ENCODE measurements at regions not wholly inside any gene's neighbourhood (a gene's known extent, or its start where the extent isn't known, plus 50 kb on each side); places are given as distances from the start of the nearest gene placed in this dataset.

GRCh38 chr11:131295986-131296385 lies 74.4 kb upstream of the NTM start:
- WGBS, 2 donors = 67 to 78% methylated on average over 5 of the region's 5 CpGs

GRCh38 chr11:131297441-131297840 lies 73.0 kb upstream of the NTM start:
- intact Hi-C loops (cut with DNase I) = no loop called here
- no peak for DNase-seq
- no peak for TF ChIP-seq POLR2A (IDR thresholded peaks at IDR 0.05)
- no peak for TF ChIP-seq CTCF (IDR thresholded peaks at IDR 0.05)
- H3K4me3 ChIP-seq = no peak overlapping the region
- no peaks in the 10 kb centered on the region for H3K9me3 ChIP-seq
- H3K36me3 ChIP-seq = no peaks in the 10 kb centered on the region
- WGBS, 2 donors = 74 to 81% methylated on average over 6 of the region's 6 CpGs
- H3K4me1 ChIP-seq = no peaks in the 10 kb centered on the region
- H3K27me3 ChIP-seq = peaks cover 0 to 8% (median 0%) of the 10 kb centered on the region in 4 donors
- H3K27ac ChIP-seq = no peak overlapping the region

More at GRCh38 chr11:131295986-131296385, 74.4 kb upstream of the NTM start:
- no peaks in the 10 kb centered on the region for H3K4me1 ChIP-seq
- intact Hi-C loops (cut with DNase I) = no loop called here
- TF ChIP-seq POLR2A (IDR thresholded peaks at IDR 0.05) (no peak), CTCF (IDR thresholded peaks at IDR 0.05) (no peak)
- no peak overlapping the region for H3K27ac ChIP-seq
- no peak overlapping the region for H3K4me3 ChIP-seq
- no peak for DNase-seq
- no peaks in the 10 kb centered on the region for H3K9me3 ChIP-seq
- no peaks in the 10 kb centered on the region for H3K36me3 ChIP-seq
- peaks cover 0 to 8% (median 0%) of the 10 kb centered on the region in 4 donors for H3K27me3 ChIP-seq

GRCh38 chr11:131299598-131300438 lies 70.6 kb upstream of the NTM start:
- Histone ChIP-seq H3K4me3 (no peak overlapping the region), H3K27ac (no peak overlapping the region), H3K36me3 (no peaks in the 10 kb centered on the region), H3K4me1 (no peaks in the 10 kb centered on the region), H3K9me3 (no peaks in the 10 kb centered on the region), H3K27me3 (peaks cover 0 to 8% (median 0%) of the 10 kb centered on the region in 4 donors)
- TF ChIP-seq POLR2A (IDR thresholded peaks at IDR 0.05) (no peak), CTCF (IDR thresholded peaks at IDR 0.05) (no peak)
- no peak for DNase-seq
- intact Hi-C loops (cut with DNase I) = no loop called here
- WGBS, 2 donors = 48 to 55% methylated on average over 13 of the region's 13 CpGs

- no peak overlapping the region for H3K4me3 ChIP-seq
- no peak for TF ChIP-seq POLR2A (IDR thresholded peaks at IDR 0.05)
- TF ChIP-seq CTCF (IDR thresholded peaks at IDR 0.05) = no peak
- WGBS, 2 donors = 61 to 64% methylated on average over 10 of the region's 10 CpGs
- no peaks in the 10 kb centered on the region for H3K9me3 ChIP-seq
- H3K27ac ChIP-seq = no peak overlapping the region
- DNase-seq = no peak
- H3K4me1 ChIP-seq = no peaks in the 10 kb centered on the region
- no peaks in the 10 kb centered on the region for H3K36me3 ChIP-seq
- H3K27me3 ChIP-seq = peaks cover 0 to 8% (median 0%) of the 10 kb centered on the region in 4 donors
- intact Hi-C loops (cut with DNase I) = no loop called here
Measured at GRCh38 chr11:131300439-131300717, 70.0 kb upstream of the NTM start.

- WGBS, 2 donors = 59 to 64% methylated on average over 5 of the region's 5 CpGs
- intact Hi-C loops (cut with DNase I) = no loop called here
- Histone ChIP-seq H3K27me3 (peaks cover 0 to 8% (median 0%) of the 10 kb centered on the region in 4 donors), H3K36me3 (no peaks in the 10 kb centered on the region), H3K4me3 (no peak overlapping the region), H3K4me1 (no peaks in the 10 kb centered on the region), H3K9me3 (no peaks in the 10 kb centered on the region), H3K27ac (no peak overlapping the region)
- TF ChIP-seq CTCF (IDR thresholded peaks at IDR 0.05) (no peak), POLR2A (IDR thresholded peaks at IDR 0.05) (no peak)
- no peak for DNase-seq
Measured at GRCh38 chr11:131301306-131301705, 69.1 kb upstream of the NTM start.
